HG03575 (cell line): ENCODE measurements at regions not wholly inside any gene's neighbourhood (a gene's known extent, or its start where the extent isn't known, plus 50 kb on each side); places are given as distances from the start of the nearest gene placed in this dataset.

ENCODE experiments used
- ATAC-seq: cut with Tn5 transposase; IDR thresholded peaks from one replicate; pipeline ENCODE4 v1.9.1; 2021; ENCODE audit not compliant: unreplicated experiment, insufficient number of reproducible peaks, low FRiP score; ENCODE audit errors: extremely low read depth

- ATAC-seq = no peak
Observed at GRCh38 chr9:118252027-118252426, 547.8 kb downstream of the TLR4 start.

GRCh38 chr9:118262191-118262590, 558.0 kb downstream of the TLR4 start:
- ATAC-seq = no peak

- no peak for ATAC-seq
Observed at GRCh38 chr9:118263949-118264348, 559.7 kb downstream of the TLR4 start.

DNA sequence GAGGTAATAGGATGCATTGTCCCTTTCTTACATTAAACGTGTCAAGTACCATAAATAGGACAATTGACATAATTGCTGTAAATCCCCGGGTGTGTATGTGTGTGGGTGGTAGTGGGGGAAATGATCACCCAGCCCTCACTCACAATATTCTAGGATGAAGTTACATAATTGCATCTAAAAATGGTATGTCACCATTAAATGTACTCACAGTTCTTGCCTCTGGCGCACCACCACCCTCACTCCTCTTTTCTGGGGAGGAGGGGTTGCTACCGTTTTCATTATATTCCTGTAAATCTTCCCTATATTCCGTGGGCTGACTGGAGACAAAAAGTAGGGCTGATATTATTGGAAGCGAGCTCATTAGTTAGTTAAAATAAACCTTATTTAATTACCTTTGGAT, 563.8 kb downstream of the TLR4 start:
- ATAC-seq = no peak

DNA sequence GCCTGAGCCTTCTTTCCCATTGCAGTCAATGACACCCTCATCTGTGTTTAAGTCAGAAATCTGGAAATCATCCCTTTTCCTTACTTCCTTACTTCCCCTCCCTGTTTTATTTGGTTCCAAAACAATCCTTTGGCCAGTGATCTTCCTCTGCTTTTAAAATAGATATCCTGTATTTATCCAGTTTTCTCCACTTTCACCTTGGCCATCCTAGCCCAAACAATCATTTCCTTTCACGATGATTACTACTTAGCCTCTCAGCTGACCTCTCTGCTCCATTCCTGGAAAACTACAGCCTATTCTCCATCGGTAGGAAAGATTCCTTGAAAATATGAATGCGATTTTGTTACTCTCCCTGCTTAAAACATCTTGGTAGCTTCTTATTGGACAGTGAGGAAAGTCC, 565.4 kb downstream of the TLR4 start:
- ATAC-seq = no peak

DNA sequence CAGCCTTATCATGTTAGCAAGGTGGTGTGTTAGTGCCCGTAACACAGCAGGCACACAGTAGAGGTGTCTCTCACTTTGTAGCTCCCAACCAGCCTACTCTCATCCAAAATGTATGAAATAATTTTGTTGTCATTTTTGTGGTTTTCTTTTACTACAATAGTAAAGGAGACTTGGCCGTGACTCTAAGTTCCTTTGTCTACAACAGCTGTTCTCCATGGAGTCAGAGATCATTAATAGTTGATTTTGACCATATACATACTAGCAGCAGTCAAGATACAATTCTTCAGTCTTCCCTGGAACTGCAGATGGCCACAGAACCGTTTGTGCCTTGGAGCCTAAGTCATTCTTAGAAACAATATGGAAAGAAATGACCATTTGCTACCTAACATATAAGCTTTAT, 567.1 kb downstream of the TLR4 start:
- ATAC-seq = no peak

- no peak for ATAC-seq
Observed at GRCh38 chr9:118271936-118272335, 567.7 kb downstream of the TLR4 start.

- no peak for ATAC-seq
Observed at GRCh38 chr9:118273048-118273447, 568.8 kb downstream of the TLR4 start.

GRCh38 chr9:118276784-118277183, 572.6 kb downstream of the TLR4 start:
- no peak for ATAC-seq

DNA sequence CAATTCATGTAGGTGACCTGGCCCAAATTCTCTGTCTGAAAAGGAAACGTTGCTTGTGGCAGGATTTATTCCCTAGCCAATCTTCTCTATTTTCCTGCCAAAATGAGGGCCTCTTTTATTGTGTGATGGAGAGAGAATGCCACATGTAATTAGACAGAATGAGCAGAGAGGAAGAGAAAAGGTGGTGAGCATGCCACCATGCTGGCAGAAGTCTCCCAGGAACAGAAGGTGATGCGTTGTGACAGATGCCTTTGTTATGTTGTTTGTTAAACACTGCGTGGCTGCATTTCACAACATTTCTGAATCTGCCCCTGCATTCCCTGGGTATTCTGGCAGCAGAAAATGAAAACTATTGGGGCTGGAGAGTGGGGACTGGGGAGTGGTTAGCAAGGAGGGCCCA, 577.6 kb downstream of the TLR4 start:
- ATAC-seq = no peak

- ATAC-seq = no peak
Observed at GRCh38 chr9:118283488-118283887, 579.3 kb downstream of the TLR4 start.

DNA sequence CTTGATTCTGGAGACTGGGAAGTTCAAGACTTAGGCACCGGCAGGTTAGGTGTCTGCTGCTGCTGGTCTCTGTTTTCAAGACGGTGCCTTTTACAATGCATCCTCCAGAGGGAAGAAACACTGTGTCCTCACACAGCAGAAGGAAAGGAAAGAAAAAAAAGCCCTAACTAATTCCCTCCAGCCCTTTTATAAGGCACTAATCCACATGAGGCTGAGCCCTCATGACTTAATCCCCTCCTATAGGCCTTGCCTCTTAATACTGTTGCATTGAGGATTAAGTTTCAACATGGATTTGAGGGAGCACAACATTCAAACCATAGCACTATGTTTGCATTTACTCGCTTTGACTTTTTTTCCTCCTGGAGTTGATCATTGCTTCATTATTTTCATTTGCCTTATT, 585.9 kb downstream of the TLR4 start:
- ATAC-seq = no peak

DNA sequence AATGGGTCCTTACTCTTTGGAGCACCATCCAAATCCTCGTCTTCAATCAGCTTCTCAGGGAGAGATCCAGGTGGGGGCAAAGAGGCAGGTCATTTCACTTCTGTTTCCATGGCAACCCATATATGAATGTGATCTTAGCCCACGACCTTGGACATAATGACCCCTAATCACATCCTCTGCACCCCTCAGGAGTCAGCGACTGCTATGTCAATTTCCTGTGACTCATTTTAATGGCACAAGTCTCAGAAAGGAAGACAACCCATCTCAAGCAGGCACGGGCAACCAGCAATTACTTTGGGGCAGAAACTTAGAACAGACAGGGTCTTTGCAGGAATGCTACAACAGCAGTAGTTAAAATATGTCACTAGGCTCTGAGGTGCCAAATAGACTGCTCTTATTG, 591.2 kb downstream of the TLR4 start:
- no peak for ATAC-seq

DNA sequence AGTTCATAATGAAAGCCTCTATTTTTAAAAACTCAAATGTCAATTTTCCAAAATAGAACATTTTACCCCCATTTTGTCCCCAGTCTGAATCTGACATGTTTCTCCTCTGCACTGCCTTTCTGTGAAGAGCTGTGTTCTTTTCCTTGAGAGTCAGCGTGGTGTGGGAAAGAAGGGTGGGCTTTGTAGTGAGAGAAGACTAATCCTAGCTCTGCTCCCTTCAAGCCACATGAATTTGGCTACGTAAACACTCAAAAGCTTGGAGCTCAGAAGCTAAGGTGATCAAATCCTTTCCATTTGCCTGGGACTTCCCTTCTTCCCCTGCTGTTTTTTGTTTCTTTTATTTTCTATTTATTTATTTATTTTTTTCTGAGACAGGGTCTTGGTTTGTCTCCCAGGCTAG, 598.5 kb downstream of the TLR4 start:
- ATAC-seq = no peak

- no peak for ATAC-seq
Observed at GRCh38 chr9:118303216-118303615, 599.0 kb downstream of the TLR4 start.

GRCh38 chr9:118305331-118305730, 601.1 kb downstream of the TLR4 start:
- ATAC-seq = no peak

- ATAC-seq = no peak
Observed at GRCh38 chr9:118306801-118307200, 602.6 kb downstream of the TLR4 start.

DNA sequence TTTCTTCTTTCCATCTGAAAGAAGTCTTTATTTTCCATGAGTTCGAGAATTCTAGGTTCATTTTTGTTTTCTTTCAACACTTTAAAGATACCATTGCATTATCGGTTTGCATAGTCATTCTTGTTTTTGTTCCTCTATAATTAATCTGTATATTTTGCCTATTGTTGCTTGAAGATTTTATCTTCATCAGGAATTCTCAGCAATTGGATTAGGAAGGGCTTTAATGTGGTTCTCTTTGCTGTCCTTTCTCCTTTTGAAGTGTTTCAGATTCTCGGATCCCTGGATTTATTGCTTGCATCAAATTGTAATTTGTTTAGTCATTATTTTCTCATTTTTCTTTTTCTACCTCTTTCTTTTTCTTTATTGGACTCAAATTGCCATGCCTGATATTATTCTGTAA, 609.8 kb downstream of the TLR4 start:
- no peak for ATAC-seq

DNA sequence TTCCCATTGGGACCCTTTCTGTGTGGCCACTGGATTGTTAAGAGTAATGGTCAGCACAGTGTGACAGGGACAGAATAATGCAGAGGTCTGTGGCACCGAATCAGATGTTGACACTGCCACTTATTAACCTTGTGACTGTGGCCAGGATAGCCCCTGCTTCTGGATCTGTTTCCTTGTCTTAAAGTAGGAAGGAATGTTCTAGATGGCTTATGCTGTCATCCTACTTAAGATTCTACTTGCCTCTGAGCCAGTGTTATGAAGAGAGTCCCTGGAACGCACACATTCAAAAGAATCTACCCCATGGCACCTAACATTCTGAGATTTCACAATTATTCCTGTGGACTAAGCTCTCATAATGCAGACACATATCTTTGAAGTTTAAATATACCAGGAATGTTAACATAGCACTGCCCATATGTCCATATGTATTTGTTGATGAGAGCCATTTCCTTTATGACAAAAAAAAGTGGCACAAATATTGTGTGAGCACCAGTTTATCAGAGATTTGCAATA, 612.7 kb downstream of the TLR4 start:
- ATAC-seq = no peak

DNA sequence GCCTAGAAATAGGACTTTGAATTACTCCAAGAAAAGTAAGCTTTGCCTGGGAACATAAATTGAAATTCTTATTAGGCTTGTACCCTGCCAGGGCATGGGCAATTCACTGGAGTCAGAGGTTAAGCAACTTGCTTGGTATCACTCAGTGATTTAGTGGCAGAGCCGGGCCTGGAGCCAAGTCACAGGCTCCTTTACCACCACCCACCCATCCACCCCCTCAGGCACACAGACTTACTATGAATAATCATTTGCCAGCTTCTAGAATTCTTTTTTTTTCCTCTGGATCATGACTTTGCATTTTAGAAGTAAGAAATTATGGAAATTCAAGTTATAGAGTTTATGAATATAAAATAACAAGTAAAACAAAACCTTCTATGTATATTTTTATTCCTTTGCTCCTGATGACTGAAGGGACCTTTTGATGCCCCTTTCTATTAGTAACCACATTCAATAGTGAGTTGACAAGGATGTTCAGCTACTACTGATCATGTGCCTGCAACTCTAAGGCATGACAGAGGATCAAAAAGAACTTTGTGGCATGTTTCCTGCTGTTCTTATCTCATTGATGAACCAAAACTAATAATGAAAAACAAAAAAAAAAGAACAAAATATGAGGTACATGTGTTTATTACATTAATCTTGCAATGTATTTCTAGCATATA, 614.7 kb downstream of the TLR4 start:
- no peak for ATAC-seq

DNA sequence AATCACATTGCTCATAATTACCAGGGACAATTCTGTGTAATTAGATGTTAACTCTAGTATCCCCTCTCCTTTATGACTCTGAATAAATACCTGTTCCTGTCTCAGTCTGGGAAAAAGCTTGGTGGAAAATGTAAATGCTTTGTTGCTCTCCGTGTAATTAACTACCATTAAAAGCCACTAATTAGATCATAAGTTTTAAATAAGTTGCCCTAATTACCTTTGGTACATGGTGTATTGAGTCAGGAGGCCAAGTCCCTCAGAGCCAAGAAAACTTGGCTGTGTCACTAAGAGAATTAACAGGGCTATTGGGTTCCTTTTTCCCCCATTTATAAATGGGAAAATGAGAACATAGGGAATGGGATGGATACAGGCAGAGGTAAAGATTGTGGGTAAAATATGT, 617.6 kb downstream of the TLR4 start:
- ATAC-seq = no peak
